ENCODE measurements at regions not wholly inside any gene's neighbourhood (a gene's known extent, or its start where the extent isn't known, plus 50 kb on each side); places are given as distances from the start of the nearest gene placed in this dataset.
"Not testable (repeated sequence)": the region's sequence is repeated elsewhere in the genome, so short reads cannot be mapped to it uniquely, and the experiment has no call there.

- TF ChIP-seq, protein P1, sequence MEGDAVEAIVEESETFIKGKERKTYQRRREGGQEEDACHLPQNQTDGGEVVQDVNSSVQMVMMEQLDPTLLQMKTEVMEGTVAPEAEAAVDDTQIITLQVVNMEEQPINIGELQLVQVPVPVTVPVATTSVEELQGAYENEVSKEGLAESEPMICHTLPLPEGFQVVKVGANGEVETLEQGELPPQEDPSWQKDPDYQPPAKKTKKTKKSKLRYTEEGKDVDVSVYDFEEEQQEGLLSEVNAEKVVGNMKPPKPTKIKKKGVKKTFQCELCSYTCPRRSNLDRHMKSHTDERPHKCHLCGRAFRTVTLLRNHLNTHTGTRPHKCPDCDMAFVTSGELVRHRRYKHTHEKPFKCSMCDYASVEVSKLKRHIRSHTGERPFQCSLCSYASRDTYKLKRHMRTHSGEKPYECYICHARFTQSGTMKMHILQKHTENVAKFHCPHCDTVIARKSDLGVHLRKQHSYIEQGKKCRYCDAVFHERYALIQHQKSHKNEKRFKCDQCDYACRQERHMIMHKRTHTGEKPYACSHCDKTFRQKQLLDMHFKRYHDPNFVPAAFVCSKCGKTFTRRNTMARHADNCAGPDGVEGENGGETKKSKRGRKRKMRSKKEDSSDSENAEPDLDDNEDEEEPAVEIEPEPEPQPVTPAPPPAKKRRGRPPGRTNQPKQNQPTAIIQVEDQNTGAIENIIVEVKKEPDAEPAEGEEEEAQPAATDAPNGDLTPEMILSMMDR (IDR thresholded peaks at IDR 0.05): no peak
- Histone ChIP-seq H3K27me3 (no peaks in the 10 kb centered on the region), H3K4me1 (no peaks in the 10 kb centered on the region), H3K36me3 (no peaks in the 10 kb centered on the region), H3K4me3 (no peak overlapping the region), H3K27ac (no peak overlapping the region), H3K9me3 (no peaks in the 10 kb centered on the region)
- ATAC-seq (no peak), DNase-seq (no peak)
- intact Hi-C loops (cut with DNase I): no loop called here
Observed at GRCh38 chr3:170695486-170696064, 109.7 kb upstream of the SLC7A14 start.

DNA sequence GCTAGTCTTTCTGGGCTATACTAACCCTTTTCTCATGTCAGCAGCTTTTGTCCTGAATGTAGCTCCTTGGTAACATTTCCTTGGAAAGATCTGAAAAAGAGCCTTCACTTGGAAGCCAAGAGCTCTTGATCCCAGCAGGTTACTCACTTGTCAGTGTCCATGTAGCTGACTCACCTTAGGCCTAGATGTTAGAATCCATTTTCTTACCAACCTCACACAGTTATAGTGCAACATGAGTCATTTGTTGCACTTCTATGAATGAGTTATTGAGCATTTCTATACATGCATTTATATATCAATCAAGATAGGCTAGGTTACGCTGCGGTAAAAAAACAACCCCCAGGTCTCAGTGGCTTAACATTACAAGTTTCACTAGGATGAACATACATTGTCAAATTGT, 106.8 kb upstream of the SLC7A14 start:
- intact Hi-C loops (cut with DNase I): no loop called here
- no peak overlapping the region for H3K4me3 ChIP-seq
- DNase-seq (no peak), ATAC-seq (no peak)
- TF ChIP-seq, protein P1 (IDR thresholded peaks at IDR 0.05): no peak
- peaks cover 5% of the 10 kb centered on the region for H3K4me1 ChIP-seq
- no peaks in the 10 kb centered on the region for H3K9me3 ChIP-seq
- H3K27ac ChIP-seq: no peak overlapping the region
- H3K27me3 ChIP-seq: no peaks in the 10 kb centered on the region
- H3K36me3 ChIP-seq: no peaks in the 10 kb centered on the region

- intact Hi-C loops (cut with DNase I): no loop called here
- DNase-seq (no peak), ATAC-seq (no peak)
- Histone ChIP-seq H3K27ac (no peak overlapping the region), H3K4me3 (no peak overlapping the region), H3K36me3 (no peaks in the 10 kb centered on the region), H3K4me1 (peaks cover 5% of the 10 kb centered on the region), H3K9me3 (no peaks in the 10 kb centered on the region), H3K27me3 (no peaks in the 10 kb centered on the region)
- TF ChIP-seq, protein P1 (IDR thresholded peaks at IDR 0.05): no peak
Observed at GRCh38 chr3:170690661-170690981, 104.7 kb upstream of the SLC7A14 start.

- peaks cover 5% of the 10 kb centered on the region for H3K4me1 ChIP-seq
- DNase-seq (peak; percentile 89), ATAC-seq (peak; percentile 94)
- no peaks in the 10 kb centered on the region for H3K9me3 ChIP-seq
- H3K36me3 ChIP-seq: no peaks in the 10 kb centered on the region
- H3K27me3 ChIP-seq: no peaks in the 10 kb centered on the region
- no peak overlapping the region for H3K27ac ChIP-seq
- intact Hi-C loops (cut with DNase I): no loop called here
- H3K4me3 ChIP-seq: no peak overlapping the region
- TF ChIP-seq, protein P1 (IDR thresholded peaks at IDR 0.05): peak; percentile 80
Observed at GRCh38 chr3:170689893-170690660, 104.2 kb upstream of the SLC7A14 start.

DNA sequence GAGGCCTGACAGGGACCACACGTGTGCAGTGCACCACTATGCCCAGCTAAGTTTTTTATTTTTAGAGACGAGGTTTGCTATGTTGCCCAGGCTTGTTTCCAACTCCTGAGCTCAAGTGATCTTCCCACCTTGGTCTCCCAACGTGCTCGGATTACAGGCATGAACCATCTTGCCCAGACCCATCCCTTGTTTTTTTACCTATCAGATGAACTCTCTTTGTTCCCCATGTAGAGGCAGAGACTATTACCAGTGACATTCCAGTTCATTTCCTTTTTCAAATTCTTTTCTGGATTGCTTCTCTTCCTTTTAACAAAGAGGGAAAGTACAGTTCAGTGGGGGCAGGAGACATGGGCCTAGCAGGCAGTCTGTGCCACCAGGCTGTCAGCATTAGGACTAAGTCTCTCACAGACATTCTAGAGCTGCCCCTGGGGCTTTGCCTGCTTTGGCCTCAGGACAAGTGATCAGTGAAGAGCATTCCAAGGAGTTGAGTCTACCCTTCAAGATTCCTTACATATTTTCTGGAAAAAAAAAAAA, 103.5 kb upstream of the SLC7A14 start:
- peaks cover 5% of the 10 kb centered on the region for H3K4me1 ChIP-seq
- H3K4me3 ChIP-seq: no peak overlapping the region
- ATAC-seq: peak; percentile 97
- no peaks in the 10 kb centered on the region for H3K27me3 ChIP-seq
- H3K27ac ChIP-seq: peak overlapping the region; percentile 58
- no peaks in the 10 kb centered on the region for H3K36me3 ChIP-seq
- TF ChIP-seq, protein P1 (IDR thresholded peaks at IDR 0.05): no peak
- peak; percentile 67 for DNase-seq
- intact Hi-C loops (cut with DNase I): no loop called here
- H3K9me3 ChIP-seq: no peaks in the 10 kb centered on the region

- H3K36me3 ChIP-seq; H3K27ac ChIP-seq; intact Hi-C loops (cut with DNase I); DNase-seq; H3K27me3 ChIP-seq; H3K4me1 ChIP-seq; H3K4me3 ChIP-seq; ATAC-seq; H3K9me3 ChIP-seq: not testable (repeated sequence)
Observed at GRCh38 chr3:170688222-170688621, 102.3 kb upstream of the SLC7A14 start.
